ENCODE measurements at regions not wholly inside any gene's neighbourhood (a gene's known extent, or its start where the extent isn't known, plus 50 kb on each side); places are given as distances from the start of the nearest gene placed in this dataset.

DNA sequence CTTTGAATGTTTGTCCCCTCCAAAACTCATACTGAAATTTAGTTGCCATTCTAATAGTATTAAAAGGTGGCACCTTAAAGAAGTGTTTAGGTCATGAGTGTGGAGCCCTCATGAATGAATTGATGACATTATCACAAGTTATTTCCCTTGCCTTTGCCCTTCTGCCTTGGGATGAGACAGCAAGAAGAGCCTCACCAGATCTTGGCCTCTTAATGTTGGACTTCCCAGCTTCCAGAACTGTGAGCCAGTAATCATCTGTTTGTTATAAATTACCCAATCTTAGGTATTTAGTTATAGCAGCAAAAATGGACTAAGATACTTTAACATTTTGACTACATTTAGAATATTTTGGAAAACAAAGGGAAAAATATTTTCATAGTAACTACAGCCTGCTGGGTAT lies 371.0 kb downstream of the JRKL start:
- Histone ChIP-seq H3K4me3 (no peak overlapping the region), H3K27me3 (ENCODE audit: insufficient read depth) (no peaks in the 10 kb centered on the region), H3K4me2 (no peak overlapping the region), H3F3A (replicated peaks; ENCODE audit: low read depth) (no peaks in the 10 kb centered on the region), H2AFZ (no peak overlapping the region), H3K79me2 (replicated peaks; ENCODE audit: insufficient read depth) (no peaks in the 10 kb centered on the region), H4K20me1 (replicated peaks; ENCODE audit: insufficient read depth) (no peaks in the 10 kb centered on the region), H3K36me3 (ENCODE audit: insufficient read depth) (no peaks in the 10 kb centered on the region), H3K9me2 (ENCODE audit: insufficient read depth) (0 out of 2 replicates have a peak, but pooled peaks cover 4% of the 10 kb centered on the region), H3K4me1 (ENCODE audit: insufficient read depth) (no peaks in the 10 kb centered on the region), H3K27ac (ENCODE audit: low read depth) (no peak overlapping the region)
- Mint-ChIP-seq H3K27ac (no peak overlapping the region), H3K36me3 (ENCODE audit: low read depth) (no peaks in the 10 kb centered on the region), H3K27me3 (ENCODE audit: insufficient read depth, low read depth, poor library complexity) (peaks cover 3% of the 10 kb centered on the region), H3K9me3 (no peaks in the 10 kb centered on the region), H3K4me1 (peaks cover 5% of the 10 kb centered on the region; the same call in 1 of the 3 replicates), H3K4me3 (no peak overlapping the region)
- ATAC-seq (no peak), DNase-seq (ENCODE audit: low spot score) (no peak)
- no peak for TF ChIP-seq ZNF114 (CRISPR knock-in tag; IDR thresholded peaks at IDR 0.05)
- TF ChIP-seq, protein P1, sequence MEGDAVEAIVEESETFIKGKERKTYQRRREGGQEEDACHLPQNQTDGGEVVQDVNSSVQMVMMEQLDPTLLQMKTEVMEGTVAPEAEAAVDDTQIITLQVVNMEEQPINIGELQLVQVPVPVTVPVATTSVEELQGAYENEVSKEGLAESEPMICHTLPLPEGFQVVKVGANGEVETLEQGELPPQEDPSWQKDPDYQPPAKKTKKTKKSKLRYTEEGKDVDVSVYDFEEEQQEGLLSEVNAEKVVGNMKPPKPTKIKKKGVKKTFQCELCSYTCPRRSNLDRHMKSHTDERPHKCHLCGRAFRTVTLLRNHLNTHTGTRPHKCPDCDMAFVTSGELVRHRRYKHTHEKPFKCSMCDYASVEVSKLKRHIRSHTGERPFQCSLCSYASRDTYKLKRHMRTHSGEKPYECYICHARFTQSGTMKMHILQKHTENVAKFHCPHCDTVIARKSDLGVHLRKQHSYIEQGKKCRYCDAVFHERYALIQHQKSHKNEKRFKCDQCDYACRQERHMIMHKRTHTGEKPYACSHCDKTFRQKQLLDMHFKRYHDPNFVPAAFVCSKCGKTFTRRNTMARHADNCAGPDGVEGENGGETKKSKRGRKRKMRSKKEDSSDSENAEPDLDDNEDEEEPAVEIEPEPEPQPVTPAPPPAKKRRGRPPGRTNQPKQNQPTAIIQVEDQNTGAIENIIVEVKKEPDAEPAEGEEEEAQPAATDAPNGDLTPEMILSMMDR (conservative IDR thresholded peaks at IDR 0.05; ENCODE audit: low read depth in 2 of 2) = no peak
- no peak for TF ChIP-seq STAT1 (IDR thresholded peaks at IDR 0.05; ENCODE audit: unreplicated experiment)
- TF ChIP-seq EZH2 (IDR thresholded peaks at IDR 0.05; ENCODE audit: low read depth, unreplicated experiment) = no peak

DNA sequence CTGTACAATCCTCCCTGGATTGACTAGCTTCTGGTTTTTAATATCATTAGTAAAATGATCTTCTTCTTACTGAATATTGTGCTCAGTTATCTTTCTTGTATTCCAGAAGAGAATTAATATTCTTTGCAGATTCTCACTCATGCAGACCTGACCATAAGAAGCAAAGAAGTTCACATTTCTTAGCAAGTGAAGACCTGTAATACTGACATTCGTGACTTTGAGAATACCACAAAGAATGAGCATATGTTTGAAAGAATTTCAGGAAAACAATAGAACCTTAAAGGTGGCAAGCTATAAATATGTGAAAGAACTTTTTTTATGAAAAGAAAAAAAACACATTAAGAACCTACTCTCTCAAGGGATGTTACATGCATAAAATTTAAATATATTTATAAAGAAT lies 371.6 kb downstream of the JRKL start:
- Histone ChIP-seq H3K4me3 (no peak overlapping the region), H3K79me2 (replicated peaks; ENCODE audit: insufficient read depth) (no peaks in the 10 kb centered on the region), H3K9me2 (ENCODE audit: insufficient read depth) (peaks cover 6% of the 10 kb centered on the region; the same call in 1 of the 2 replicates), H3F3A (replicated peaks; ENCODE audit: low read depth) (no peaks in the 10 kb centered on the region), H3K36me3 (ENCODE audit: insufficient read depth) (no peaks in the 10 kb centered on the region), H3K4me1 (ENCODE audit: insufficient read depth) (no peaks in the 10 kb centered on the region), H3K27ac (ENCODE audit: low read depth) (no peak overlapping the region), H3K27me3 (ENCODE audit: insufficient read depth) (no peaks in the 10 kb centered on the region), H4K20me1 (replicated peaks; ENCODE audit: insufficient read depth) (no peaks in the 10 kb centered on the region), H2AFZ (no peak overlapping the region), H3K4me2 (no peak overlapping the region)
- Mint-ChIP-seq H3K4me1 (peaks cover 5% of the 10 kb centered on the region; the same call in 1 of the 3 replicates), H3K36me3 (ENCODE audit: low read depth) (no peaks in the 10 kb centered on the region), H3K9me3 (no peaks in the 10 kb centered on the region), H3K27me3 (ENCODE audit: insufficient read depth, low read depth, poor library complexity) (peaks cover 3% of the 10 kb centered on the region), H3K27ac (no peak overlapping the region), H3K4me3 (no peak overlapping the region)
- ATAC-seq = no peak
- no peak for DNase-seq (ENCODE audit: low spot score)
- TF ChIP-seq ZNF114 (CRISPR knock-in tag; IDR thresholded peaks at IDR 0.05) = no peak
- no peak for TF ChIP-seq CREB1 (CRISPR knock-in tag; IDR thresholded peaks at IDR 0.05; ENCODE audit: low read depth)
- no peak for TF ChIP-seq POLR2AphosphoS5 (IDR thresholded peaks at IDR 0.05; ENCODE audit: low read depth)
- TF ChIP-seq, protein P2, sequence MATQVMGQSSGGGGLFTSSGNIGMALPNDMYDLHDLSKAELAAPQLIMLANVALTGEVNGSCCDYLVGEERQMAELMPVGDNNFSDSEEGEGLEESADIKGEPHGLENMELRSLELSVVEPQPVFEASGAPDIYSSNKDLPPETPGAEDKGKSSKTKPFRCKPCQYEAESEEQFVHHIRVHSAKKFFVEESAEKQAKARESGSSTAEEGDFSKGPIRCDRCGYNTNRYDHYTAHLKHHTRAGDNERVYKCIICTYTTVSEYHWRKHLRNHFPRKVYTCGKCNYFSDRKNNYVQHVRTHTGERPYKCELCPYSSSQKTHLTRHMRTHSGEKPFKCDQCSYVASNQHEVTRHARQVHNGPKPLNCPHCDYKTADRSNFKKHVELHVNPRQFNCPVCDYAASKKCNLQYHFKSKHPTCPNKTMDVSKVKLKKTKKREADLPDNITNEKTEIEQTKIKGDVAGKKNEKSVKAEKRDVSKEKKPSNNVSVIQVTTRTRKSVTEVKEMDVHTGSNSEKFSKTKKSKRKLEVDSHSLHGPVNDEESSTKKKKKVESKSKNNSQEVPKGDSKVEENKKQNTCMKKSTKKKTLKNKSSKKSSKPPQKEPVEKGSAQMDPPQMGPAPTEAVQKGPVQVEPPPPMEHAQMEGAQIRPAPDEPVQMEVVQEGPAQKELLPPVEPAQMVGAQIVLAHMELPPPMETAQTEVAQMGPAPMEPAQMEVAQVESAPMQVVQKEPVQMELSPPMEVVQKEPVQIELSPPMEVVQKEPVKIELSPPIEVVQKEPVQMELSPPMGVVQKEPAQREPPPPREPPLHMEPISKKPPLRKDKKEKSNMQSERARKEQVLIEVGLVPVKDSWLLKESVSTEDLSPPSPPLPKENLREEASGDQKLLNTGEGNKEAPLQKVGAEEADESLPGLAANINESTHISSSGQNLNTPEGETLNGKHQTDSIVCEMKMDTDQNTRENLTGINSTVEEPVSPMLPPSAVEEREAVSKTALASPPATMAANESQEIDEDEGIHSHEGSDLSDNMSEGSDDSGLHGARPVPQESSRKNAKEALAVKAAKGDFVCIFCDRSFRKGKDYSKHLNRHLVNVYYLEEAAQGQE (IDR thresholded peaks at IDR 0.05; ENCODE audit: unreplicated experiment) = no peak
- TF ChIP-seq, protein P1 (conservative IDR thresholded peaks at IDR 0.05; ENCODE audit: low read depth in 2 of 2) = no peak
- TF ChIP-seq JUNB (IDR thresholded peaks at IDR 0.05; ENCODE audit: unreplicated experiment) = no peak
- no peak for TF ChIP-seq NANOG (IDR thresholded peaks at IDR 0.05; ENCODE audit: borderline replicate concordance)
- no peak for TF ChIP-seq ZNF331 (CRISPR knock-in tag; IDR thresholded peaks at IDR 0.05; ENCODE audit: low read depth)
- TF ChIP-seq EZH2phosphoT487 (IDR thresholded peaks at IDR 0.05; ENCODE audit: unreplicated experiment) = no peak
- TF ChIP-seq, protein P3, sequence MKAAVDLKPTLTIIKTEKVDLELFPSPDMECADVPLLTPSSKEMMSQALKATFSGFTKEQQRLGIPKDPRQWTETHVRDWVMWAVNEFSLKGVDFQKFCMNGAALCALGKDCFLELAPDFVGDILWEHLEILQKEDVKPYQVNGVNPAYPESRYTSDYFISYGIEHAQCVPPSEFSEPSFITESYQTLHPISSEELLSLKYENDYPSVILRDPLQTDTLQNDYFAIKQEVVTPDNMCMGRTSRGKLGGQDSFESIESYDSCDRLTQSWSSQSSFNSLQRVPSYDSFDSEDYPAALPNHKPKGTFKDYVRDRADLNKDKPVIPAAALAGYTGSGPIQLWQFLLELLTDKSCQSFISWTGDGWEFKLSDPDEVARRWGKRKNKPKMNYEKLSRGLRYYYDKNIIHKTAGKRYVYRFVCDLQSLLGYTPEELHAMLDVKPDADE (IDR thresholded peaks at IDR 0.05) = no peak

Measured in GM23338 (cell line).